ENCODE measurements at regions not wholly inside any gene's neighbourhood (a gene's known extent, or its start where the extent isn't known, plus 50 kb on each side); places are given as distances from the start of the nearest gene placed in this dataset.

GRCh38 chr1:102099916-102100315 lies 103.2 kb upstream of the OLFM3 start:
- TF ChIP-seq CTCF (IDR thresholded peaks at IDR 0.05 in 8 of 11, conservative IDR thresholded peaks at IDR 0.05 in 3 of 11) (no peak), POLR2A (IDR thresholded peaks at IDR 0.05) (no peak), POLR2AphosphoS5 (IDR thresholded peaks at IDR 0.05) (no peak)

Data from spleen (tissue), 7 donors.